ENCODE measurements at regions not wholly inside any gene's neighbourhood (a gene's known extent, or its start where the extent isn't known, plus 50 kb on each side); places are given as distances from the start of the nearest gene placed in this dataset.

DNA sequence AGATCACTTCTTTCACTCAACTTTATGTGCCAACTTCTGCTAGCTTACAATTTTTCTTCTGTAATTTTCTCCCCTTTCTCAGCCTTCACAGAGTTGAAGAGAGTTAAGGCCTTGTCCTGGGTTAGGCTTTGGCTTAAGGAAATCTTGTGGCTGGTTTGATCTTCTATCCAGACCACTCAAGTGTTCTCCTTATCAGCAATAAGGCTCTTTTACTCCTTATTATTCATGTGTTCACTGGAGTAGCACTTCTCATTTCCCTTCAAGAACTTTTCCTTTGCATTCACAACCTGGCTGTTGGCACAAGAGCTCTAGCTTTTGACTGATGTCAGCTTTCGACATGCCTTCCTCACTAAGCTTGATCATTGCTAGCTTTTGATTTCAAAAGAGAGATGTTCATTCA, 86.9 kb upstream of the ALDH1B1 start:
- TF ChIP-seq, protein P1, sequence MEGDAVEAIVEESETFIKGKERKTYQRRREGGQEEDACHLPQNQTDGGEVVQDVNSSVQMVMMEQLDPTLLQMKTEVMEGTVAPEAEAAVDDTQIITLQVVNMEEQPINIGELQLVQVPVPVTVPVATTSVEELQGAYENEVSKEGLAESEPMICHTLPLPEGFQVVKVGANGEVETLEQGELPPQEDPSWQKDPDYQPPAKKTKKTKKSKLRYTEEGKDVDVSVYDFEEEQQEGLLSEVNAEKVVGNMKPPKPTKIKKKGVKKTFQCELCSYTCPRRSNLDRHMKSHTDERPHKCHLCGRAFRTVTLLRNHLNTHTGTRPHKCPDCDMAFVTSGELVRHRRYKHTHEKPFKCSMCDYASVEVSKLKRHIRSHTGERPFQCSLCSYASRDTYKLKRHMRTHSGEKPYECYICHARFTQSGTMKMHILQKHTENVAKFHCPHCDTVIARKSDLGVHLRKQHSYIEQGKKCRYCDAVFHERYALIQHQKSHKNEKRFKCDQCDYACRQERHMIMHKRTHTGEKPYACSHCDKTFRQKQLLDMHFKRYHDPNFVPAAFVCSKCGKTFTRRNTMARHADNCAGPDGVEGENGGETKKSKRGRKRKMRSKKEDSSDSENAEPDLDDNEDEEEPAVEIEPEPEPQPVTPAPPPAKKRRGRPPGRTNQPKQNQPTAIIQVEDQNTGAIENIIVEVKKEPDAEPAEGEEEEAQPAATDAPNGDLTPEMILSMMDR (conservative IDR thresholded peaks at IDR 0.05 in 1 of 2, IDR thresholded peaks at IDR 0.05 in 1 of 2; ENCODE audit: low read depth in 1 of 2, low read length in 2 of 2), result no peak
- TF ChIP-seq EZH2 (IDR thresholded peaks at IDR 0.05; ENCODE audit: low read length, missing control alignments), result no peak
